SK-N-MC (cell line): ENCODE measurements at regions not wholly inside any gene's neighbourhood (a gene's known extent, or its start where the extent isn't known, plus 50 kb on each side); places are given as distances from the start of the nearest gene placed in this dataset.

Experiments used
- EZH2 ChIP-seq: fragments of 200-600 bp; sonication (generic); IDR thresholded peaks from one replicate; pipeline ENCODE4 v1.6.1; 2017; ENCODE audit warnings: antibody characterized with exemption
- FOXP2 ChIP-seq: optimal IDR thresholded peaks from 2 replicates; pipeline ENCODE3; 2011; ENCODE audit warnings: mild to moderate bottlenecking, moderate library complexity; ENCODE audit not compliant: insufficient read depth; ENCODE audit errors: extremely low read length, control extremely low read depth
- POLR2AphosphoS5 ChIP-seq: IDR thresholded peaks from 2 replicates; pipeline ENCODE4 v1.6.1; 2012; ENCODE audit warnings: mild to moderate bottlenecking, low read depth, low read length, borderline replicate concordance

DNA sequence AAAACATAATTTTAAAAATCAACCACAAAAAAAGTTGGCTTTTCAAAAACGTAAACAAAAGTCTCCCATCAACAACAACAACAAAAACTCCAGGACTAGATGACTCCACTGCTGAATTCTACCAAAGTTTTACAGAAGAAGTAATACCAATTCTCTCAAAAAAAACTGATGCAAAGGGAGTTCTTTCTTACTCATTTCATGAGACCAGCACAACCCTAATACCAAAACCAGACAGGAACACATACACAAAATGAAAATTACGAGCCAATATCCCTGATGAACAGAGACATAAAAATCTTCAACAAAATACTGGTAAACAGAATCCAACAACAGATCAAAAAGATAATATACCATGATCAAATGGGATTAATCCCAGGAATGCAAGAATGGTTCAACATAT lies 147.3 kb downstream of the BTG1 start:
- no peak for TF ChIP-seq EZH2
- no peak for TF ChIP-seq POLR2AphosphoS5
- TF ChIP-seq FOXP2, result no peak
